C4-2B (cell line): ENCODE measurements at regions not wholly inside any gene's neighbourhood (a gene's known extent, or its start where the extent isn't known, plus 50 kb on each side); places are given as distances from the start of the nearest gene placed in this dataset.
"Not testable (repeated sequence)": the region's sequence is repeated elsewhere in the genome, so short reads cannot be mapped to it uniquely, and the experiment has no call there.

Experiments
- H3K27ac ChIP-seq: fragments of 450-650 bp; 2 replicates; pipeline ENCODE4 v1.5.1; 2017
- CTCF ChIP-seq: fragments of 450-650 bp; conservative IDR thresholded peaks from 2 replicates; pipeline ENCODE4 v1.5.1; 2017; ENCODE audit warnings: mild to moderate bottlenecking
- ZFX ChIP-seq: fragments of 450-650 bp; IDR thresholded peaks from 2 replicates; pipeline ENCODE4 v1.6.1; 2017

- no peak for TF ChIP-seq ZFX
- peak; percentile 46 for TF ChIP-seq CTCF
- no peak overlapping the region for H3K27ac ChIP-seq
These were observed 121.3 kb upstream of the ZNF717 start for GRCh38 chr3:75906555-75907112.

GRCh38 chr3:75913800-75914350 is 128.5 kb upstream of the ZNF717 start:
- TF ChIP-seq CTCF (no peak), ZFX (no peak)
- H3K27ac ChIP-seq = no peak overlapping the region

GRCh38 chr3:75914741-75915140 is 129.4 kb upstream of the ZNF717 start:
- not testable (repeated sequence) for H3K27ac ChIP-seq

- no peak overlapping the region for H3K27ac ChIP-seq
- TF ChIP-seq ZFX (no peak), CTCF (no peak)
These were observed 153.6 kb upstream of the ZNF717 start for GRCh38 chr3:75938921-75939320.

- no peak overlapping the region for H3K27ac ChIP-seq
- TF ChIP-seq CTCF (no peak), ZFX (no peak)
These were observed 166.6 kb upstream of the ZNF717 start for GRCh38 chr3:75951941-75952340.

- H3K27ac ChIP-seq = not testable (repeated sequence)
These were observed 174.7 kb upstream of the ZNF717 start for GRCh38 chr3:75960031-75960430.

GRCh38 chr3:75962054-75962453 is 176.7 kb upstream of the ZNF717 start:
- not testable (repeated sequence) for H3K27ac ChIP-seq

GRCh38 chr3:75967071-75967470 is 181.7 kb upstream of the ZNF717 start:
- TF ChIP-seq ZFX = no peak
- no peak for TF ChIP-seq CTCF
- no peak overlapping the region for H3K27ac ChIP-seq

GRCh38 chr3:75978686-75979085 is 193.3 kb upstream of the ZNF717 start:
- H3K27ac ChIP-seq = no peak overlapping the region
- no peak for TF ChIP-seq ZFX
- no peak for TF ChIP-seq CTCF
